IMR-90 (cell line): ENCODE measurements at regions not wholly inside any gene's neighbourhood (a gene's known extent, or its start where the extent isn't known, plus 50 kb on each side); places are given as distances from the start of the nearest gene placed in this dataset.

Source experiments
- ATAC-seq: fragments of 200-7000 bp; cut with Tn5 transposase; 2 replicates; pipeline ENCODE4 v1.9.1; 2020; ENCODE audit warnings: low read depth, mild to moderate bottlenecking, moderate library complexity
- BruUV-seq: library from RNA; stranded (reverse); fragments of 400-500 nt; replicated peaks from 2 replicates; lab custom pipeline; 2021; lab: Mats Ljungman, UMichigan
- CTCF ChIA-PET: fragments of 300-600 bp; formaldehyde crosslinking; extraction: SDS; loops from one replicate; lab custom pipeline; 2021; ENCODE audit warnings: antibody characterized with exemption; lab: Yijun Ruan, JAX
- POLR2A ChIA-PET: fragments of 300-600 bp; sonication (Branson Sonifier 250); formaldehyde crosslinking; loops from one replicate; lab custom pipeline; 2022; ENCODE audit warnings: antibody characterized with exemption; ENCODE audit not compliant: unreplicated experiment; lab: Charles Lee
- DNase-seq: peaks from one replicate; pipeline ENCODE4 v3.0.0; 2013
- H2AFZ ChIP-seq: replicated peaks from 2 replicates; pipeline ENCODE3; 2013; ENCODE audit warnings: low read length, mild to moderate bottlenecking; ENCODE audit not compliant: poor library complexity
- H2AK5ac ChIP-seq: 2 replicates; pipeline ENCODE4 v1.6.1; 2013; ENCODE audit warnings: low read depth, low read length, inconsistent platforms
- H2AK9ac ChIP-seq: replicated peaks from 2 replicates; pipeline ENCODE3; 2013; ENCODE audit warnings: mild to moderate bottlenecking, low read depth, low read length, moderate library complexity; ENCODE audit not compliant: poor library complexity
- H2BK120ac ChIP-seq: 2 replicates; pipeline ENCODE4 v1.6.1; 2013; ENCODE audit warnings: low read depth, low read length, inconsistent platforms
- H2BK15ac ChIP-seq: 3 replicates; pipeline ENCODE4 v1.6.1; 2013; ENCODE audit warnings: low read depth, low read length, inconsistent platforms
- H2BK20ac ChIP-seq: 2 replicates; pipeline ENCODE4 v1.6.1; 2013; ENCODE audit warnings: low read depth, mild to moderate bottlenecking, inconsistent platforms, low read length, moderate library complexity
- H2BK5ac ChIP-seq: 2 replicates; pipeline ENCODE4 v1.6.1; 2013; ENCODE audit warnings: mild to moderate bottlenecking, low read depth, low read length, inconsistent platforms; ENCODE audit not compliant: poor library complexity, severe bottlenecking
- H3K14ac ChIP-seq: replicated peaks from 2 replicates; pipeline ENCODE4 v1.6.1; 2013; ENCODE audit warnings: low read depth, low read length, inconsistent platforms
- H3K18ac ChIP-seq: 2 replicates; pipeline ENCODE4 v1.6.1; 2013; ENCODE audit warnings: low read depth, low read length, control low read depth
- H3K23ac ChIP-seq: 2 replicates; pipeline ENCODE4 v1.6.1; 2013; ENCODE audit warnings: low read depth, low read length, inconsistent platforms
- H3K27ac ChIP-seq: 2 replicates; pipeline ENCODE4 v1.5.1; 2013; ENCODE audit warnings: mild to moderate bottlenecking, control low read depth, low read length; ENCODE audit not compliant: insufficient read depth
- H3K27me3 ChIP-seq: 2 replicates; pipeline ENCODE4 v1.6.1; 2013; ENCODE audit warnings: low read length; ENCODE audit not compliant: control insufficient read depth, insufficient read depth
- H3K36me3 ChIP-seq: 2 replicates; pipeline ENCODE4 v1.6.1; 2013; ENCODE audit warnings: low read length, mixed read lengths; ENCODE audit not compliant: control insufficient read depth, insufficient read depth
- H3K4ac ChIP-seq: 2 replicates; pipeline ENCODE4 v1.6.1; 2013; ENCODE audit warnings: low read depth, low read length, inconsistent platforms
- H3K4me1 ChIP-seq: 2 replicates; pipeline ENCODE4 v1.6.1; 2013; ENCODE audit warnings: low read length, mixed read lengths; ENCODE audit not compliant: control insufficient read depth, insufficient read depth
- H3K4me2 ChIP-seq: 2 replicates; pipeline ENCODE4 v1.6.1; 2013; ENCODE audit warnings: low read depth, mild to moderate bottlenecking, control low read depth, low read length, moderate library complexity
- H3K4me3 ChIP-seq: 2 replicates; pipeline ENCODE4 v1.5.1; 2013; ENCODE audit warnings: low read depth, mild to moderate bottlenecking, control low read depth, low read length, moderate library complexity; ENCODE audit not compliant: insufficient read depth
- H3K56ac ChIP-seq: 2 replicates; pipeline ENCODE4 v1.6.1; 2013; ENCODE audit warnings: low read length, inconsistent platforms; ENCODE audit not compliant: insufficient read depth; ENCODE audit errors: extremely low read depth
- H3K79me1 ChIP-seq, 2 experiments: 2 replicates each; pipeline ENCODE4 v1.6.1; 2013; ENCODE audit warnings: low read length in 2 of 2, inconsistent platforms in 1 of 2, low read depth in 1 of 2
- H3K9ac ChIP-seq: 2 replicates; pipeline ENCODE4 v1.6.1; 2013; ENCODE audit warnings: low read depth, low read length, control low read depth
- H3K9me1 ChIP-seq: 2 replicates; pipeline ENCODE4 v1.6.1; 2013; ENCODE audit warnings: low read length, inconsistent platforms; ENCODE audit not compliant: insufficient read depth
- H3K9me3 ChIP-seq: 2 replicates; pipeline ENCODE4 v1.6.1; 2013; ENCODE audit warnings: low read length; ENCODE audit not compliant: control insufficient read depth, insufficient read depth
- H4K20me1 ChIP-seq: 2 replicates; pipeline ENCODE4 v1.6.1; 2013; ENCODE audit warnings: low read length, inconsistent platforms; ENCODE audit not compliant: insufficient read depth
- H4K5ac ChIP-seq: 2 replicates; pipeline ENCODE4 v1.6.1; 2013; ENCODE audit warnings: mild to moderate bottlenecking, low read depth, low read length, control low read depth
- H4K8ac ChIP-seq, 2 experiments: 2 replicates each; pipeline ENCODE4 v1.6.1; 2013; ENCODE audit warnings: low read depth in 2 of 2, low read length in 2 of 2, control low read depth in 1 of 2, inconsistent platforms in 1 of 2
- H4K91ac ChIP-seq: 2 replicates; pipeline ENCODE4 v1.6.1; 2013; ENCODE audit warnings: low read depth, low read length, inconsistent platforms; ENCODE audit not compliant: insufficient read depth
- CHD1 ChIP-seq: IDR thresholded peaks from 2 replicates; pipeline ENCODE4 v1.6.1; 2012; ENCODE audit warnings: low read depth, low read length, improper control_type of control experiment
- ELK1 ChIP-seq: fragments of 150-350 bp; IDR thresholded peaks from 2 replicates; pipeline ENCODE4 v1.6.1; 2016; ENCODE audit warnings: low read depth, mild to moderate bottlenecking, low read length, moderate library complexity, borderline replicate concordance
- MAFK ChIP-seq: IDR thresholded peaks from 2 replicates; pipeline ENCODE4 v1.6.1; 2012; ENCODE audit warnings: low read depth, low read length, improper control_type of control experiment
- MAZ ChIP-seq: IDR thresholded peaks from 2 replicates; pipeline ENCODE4 v1.6.1; 2012; ENCODE audit warnings: low read depth, mild to moderate bottlenecking, low read length, improper control_type of control experiment, moderate library complexity, borderline replicate concordance
- WGBS, 2 experiments: methylation state at CpG; one replicate each; pipeline versions ENCODE4 v1.1.5 to v1.1.7; 2013; ENCODE audit warnings: missing lambda C conversion rate in 2 of 2; ENCODE audit not compliant: insufficient read length in 1 of 2; ENCODE audit errors: extremely low coverage in 2 of 2; 5-methylcytosine and 5-hydroxymethylcytosine counted together
- dilution Hi-C: fragments of 300-500 bp; cut with HindIII; formaldehyde crosslinking; loops from one replicate; pipeline ENCODE4 v1.14.3; 2018; ENCODE audit warnings: low sequenced_read_pairs; ENCODE audit not compliant: unreplicated experiment
- in situ Hi-C: fragments of 300-500 bp; cut with MboI; formaldehyde crosslinking; loops from 3 replicates; pipeline ENCODE4 v1.14.3; 2019; ENCODE audit warnings: low sequenced_read_pairs, inconsistent platforms, mixed read lengths
- intact Hi-C: fragments of 100-400 bp; cut with micrococcal nuclease; formaldehyde crosslinking; loops from 2 replicates; pipeline ENCODE4 v1.10.0; 2022
- TF ChIP-seq, protein P1 (sequence below): conservative IDR thresholded peaks from 2 replicates; pipeline ENCODE4 v1.5.1; 2012; ENCODE audit warnings: mild to moderate bottlenecking, low read depth, low read length, improper control_type of control experiment

- Histone ChIP-seq H3K23ac (no peak overlapping the region), H2AK5ac (no peak overlapping the region), H3K79me1 (no peaks in the 10 kb centered on the region), H3K56ac (no peak overlapping the region), H2AK9ac (no peak overlapping the region), H3K9ac (no peak overlapping the region), H3K4ac (no peak overlapping the region), H3K4me2 (no peak overlapping the region), H2BK120ac (no peak overlapping the region), H3K14ac (no peak overlapping the region), H3K27ac (no peak overlapping the region), H3K9me3 (peaks cover 2% of the 10 kb centered on the region), H3K9me1 (no peaks in the 10 kb centered on the region), H2BK5ac (no peak overlapping the region), H2AFZ (no peak overlapping the region), H4K5ac (no peak overlapping the region), H3K18ac (no peak overlapping the region), H3K4me1 (no peaks in the 10 kb centered on the region), H2BK15ac (no peak overlapping the region), H3K36me3 (no peaks in the 10 kb centered on the region), H2BK20ac (no peak overlapping the region), H4K20me1 (no peaks in the 10 kb centered on the region), H3K4me3 (no peak overlapping the region), H3K27me3 (peaks cover 5% of the 10 kb centered on the region; the same call in 1 of the 2 replicates), H4K91ac (no peak overlapping the region), H4K8ac (no peak overlapping the region)
- 35% methylated on average over 5 of the region's 11 CpGs; no CpG with 5 or more reads in 1 of the 2 experiments for WGBS, 2 experiments
- intact Hi-C loops = no loop called here
- DNase-seq (no peak), ATAC-seq (no peak)
- dilution Hi-C loops = no loop called here
- ChIA-PET CTCF (no interaction called here), POLR2A (no interaction called here)
- in situ Hi-C loops = no loop called here
- no TSS peak for BruUV-seq
- TF ChIP-seq CHD1 (no peak), ELK1 (no peak), MAFK (no peak), MAZ (no peak)
- TF ChIP-seq, protein P1, sequence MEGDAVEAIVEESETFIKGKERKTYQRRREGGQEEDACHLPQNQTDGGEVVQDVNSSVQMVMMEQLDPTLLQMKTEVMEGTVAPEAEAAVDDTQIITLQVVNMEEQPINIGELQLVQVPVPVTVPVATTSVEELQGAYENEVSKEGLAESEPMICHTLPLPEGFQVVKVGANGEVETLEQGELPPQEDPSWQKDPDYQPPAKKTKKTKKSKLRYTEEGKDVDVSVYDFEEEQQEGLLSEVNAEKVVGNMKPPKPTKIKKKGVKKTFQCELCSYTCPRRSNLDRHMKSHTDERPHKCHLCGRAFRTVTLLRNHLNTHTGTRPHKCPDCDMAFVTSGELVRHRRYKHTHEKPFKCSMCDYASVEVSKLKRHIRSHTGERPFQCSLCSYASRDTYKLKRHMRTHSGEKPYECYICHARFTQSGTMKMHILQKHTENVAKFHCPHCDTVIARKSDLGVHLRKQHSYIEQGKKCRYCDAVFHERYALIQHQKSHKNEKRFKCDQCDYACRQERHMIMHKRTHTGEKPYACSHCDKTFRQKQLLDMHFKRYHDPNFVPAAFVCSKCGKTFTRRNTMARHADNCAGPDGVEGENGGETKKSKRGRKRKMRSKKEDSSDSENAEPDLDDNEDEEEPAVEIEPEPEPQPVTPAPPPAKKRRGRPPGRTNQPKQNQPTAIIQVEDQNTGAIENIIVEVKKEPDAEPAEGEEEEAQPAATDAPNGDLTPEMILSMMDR = no peak
Measured at GRCh38 chr13:44079413-44080205, 199.9 kb downstream of the LACC1 start.
